Neural cell (in vitro differentiated cells): ENCODE measurements at regions not wholly inside any gene's neighbourhood (a gene's known extent, or its start where the extent isn't known, plus 50 kb on each side); places are given as distances from the start of the nearest gene placed in this dataset.

ENCODE experiments used
- EZH2 ChIP-seq: fragments of 200-600, 300-800 bp; shearing (Covaris generic), sonication (generic); IDR thresholded peaks from 2 replicates; pipeline ENCODE4 v1.6.1; 2014; ENCODE audit warnings: antibody characterized with exemption, low read length, borderline replicate concordance, mild to moderate bottlenecking; ENCODE audit not compliant: insufficient read depth, poor library complexity, severe bottlenecking
- RAD21 ChIP-seq: fragments of 450-650 bp; conservative IDR thresholded peaks from 2 replicates; pipeline ENCODE4 v1.6.1; 2014; ENCODE audit warnings: antibody characterized with exemption, mild to moderate bottlenecking, moderate library complexity
- SMC3 ChIP-seq: fragments of 450-650 bp; conservative IDR thresholded peaks from 2 replicates; pipeline ENCODE4 v1.6.1; 2014; ENCODE audit warnings: antibody characterized with exemption, mild to moderate bottlenecking, moderate library complexity; ENCODE audit not compliant: poor library complexity
- TAF1 ChIP-seq: IDR thresholded peaks from 2 replicates; pipeline ENCODE4 v1.6.1; 2012; ENCODE audit warnings: low read depth
- TF ChIP-seq, protein P1 (sequence below): IDR thresholded peaks from 2 replicates; pipeline ENCODE4 v1.6.1; 2012; ENCODE audit warnings: borderline replicate concordance
- TF ChIP-seq, protein P2 (sequence below): fragments of 450-650 bp; IDR thresholded peaks from 2 replicates; pipeline ENCODE4 v1.5.1; 2014; ENCODE audit warnings: antibody characterized with exemption, mild to moderate bottlenecking, moderate library complexity; ENCODE audit not compliant: poor library complexity, severe bottlenecking

DNA sequence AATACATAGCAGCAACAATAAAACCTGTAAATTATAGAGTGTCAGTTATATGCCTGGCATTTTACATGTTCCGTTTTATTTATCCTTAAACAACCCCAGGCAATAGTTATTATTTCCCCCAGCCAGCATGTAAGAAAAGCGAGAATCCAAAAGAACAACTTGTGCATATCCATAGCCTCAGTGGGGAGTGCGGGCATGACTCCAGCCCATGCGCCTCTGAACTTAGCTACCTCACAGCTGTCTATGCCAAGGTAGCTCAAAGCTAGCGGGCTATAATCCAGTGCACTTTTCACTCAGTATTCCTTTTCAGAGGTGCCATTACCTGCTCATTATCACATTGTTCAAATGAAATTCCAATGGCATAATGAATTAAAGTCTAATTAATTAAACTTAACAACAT lies 257.3 kb upstream of the EDNRA start:
- TF ChIP-seq, protein P1, sequence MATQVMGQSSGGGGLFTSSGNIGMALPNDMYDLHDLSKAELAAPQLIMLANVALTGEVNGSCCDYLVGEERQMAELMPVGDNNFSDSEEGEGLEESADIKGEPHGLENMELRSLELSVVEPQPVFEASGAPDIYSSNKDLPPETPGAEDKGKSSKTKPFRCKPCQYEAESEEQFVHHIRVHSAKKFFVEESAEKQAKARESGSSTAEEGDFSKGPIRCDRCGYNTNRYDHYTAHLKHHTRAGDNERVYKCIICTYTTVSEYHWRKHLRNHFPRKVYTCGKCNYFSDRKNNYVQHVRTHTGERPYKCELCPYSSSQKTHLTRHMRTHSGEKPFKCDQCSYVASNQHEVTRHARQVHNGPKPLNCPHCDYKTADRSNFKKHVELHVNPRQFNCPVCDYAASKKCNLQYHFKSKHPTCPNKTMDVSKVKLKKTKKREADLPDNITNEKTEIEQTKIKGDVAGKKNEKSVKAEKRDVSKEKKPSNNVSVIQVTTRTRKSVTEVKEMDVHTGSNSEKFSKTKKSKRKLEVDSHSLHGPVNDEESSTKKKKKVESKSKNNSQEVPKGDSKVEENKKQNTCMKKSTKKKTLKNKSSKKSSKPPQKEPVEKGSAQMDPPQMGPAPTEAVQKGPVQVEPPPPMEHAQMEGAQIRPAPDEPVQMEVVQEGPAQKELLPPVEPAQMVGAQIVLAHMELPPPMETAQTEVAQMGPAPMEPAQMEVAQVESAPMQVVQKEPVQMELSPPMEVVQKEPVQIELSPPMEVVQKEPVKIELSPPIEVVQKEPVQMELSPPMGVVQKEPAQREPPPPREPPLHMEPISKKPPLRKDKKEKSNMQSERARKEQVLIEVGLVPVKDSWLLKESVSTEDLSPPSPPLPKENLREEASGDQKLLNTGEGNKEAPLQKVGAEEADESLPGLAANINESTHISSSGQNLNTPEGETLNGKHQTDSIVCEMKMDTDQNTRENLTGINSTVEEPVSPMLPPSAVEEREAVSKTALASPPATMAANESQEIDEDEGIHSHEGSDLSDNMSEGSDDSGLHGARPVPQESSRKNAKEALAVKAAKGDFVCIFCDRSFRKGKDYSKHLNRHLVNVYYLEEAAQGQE, result no peak
- TF ChIP-seq, protein P2, sequence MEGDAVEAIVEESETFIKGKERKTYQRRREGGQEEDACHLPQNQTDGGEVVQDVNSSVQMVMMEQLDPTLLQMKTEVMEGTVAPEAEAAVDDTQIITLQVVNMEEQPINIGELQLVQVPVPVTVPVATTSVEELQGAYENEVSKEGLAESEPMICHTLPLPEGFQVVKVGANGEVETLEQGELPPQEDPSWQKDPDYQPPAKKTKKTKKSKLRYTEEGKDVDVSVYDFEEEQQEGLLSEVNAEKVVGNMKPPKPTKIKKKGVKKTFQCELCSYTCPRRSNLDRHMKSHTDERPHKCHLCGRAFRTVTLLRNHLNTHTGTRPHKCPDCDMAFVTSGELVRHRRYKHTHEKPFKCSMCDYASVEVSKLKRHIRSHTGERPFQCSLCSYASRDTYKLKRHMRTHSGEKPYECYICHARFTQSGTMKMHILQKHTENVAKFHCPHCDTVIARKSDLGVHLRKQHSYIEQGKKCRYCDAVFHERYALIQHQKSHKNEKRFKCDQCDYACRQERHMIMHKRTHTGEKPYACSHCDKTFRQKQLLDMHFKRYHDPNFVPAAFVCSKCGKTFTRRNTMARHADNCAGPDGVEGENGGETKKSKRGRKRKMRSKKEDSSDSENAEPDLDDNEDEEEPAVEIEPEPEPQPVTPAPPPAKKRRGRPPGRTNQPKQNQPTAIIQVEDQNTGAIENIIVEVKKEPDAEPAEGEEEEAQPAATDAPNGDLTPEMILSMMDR, result no peak
- TF ChIP-seq EZH2 (no peak), SMC3 (no peak), RAD21 (no peak), TAF1 (no peak)
